ENCODE measurements at regions not wholly inside any gene's neighbourhood (a gene's known extent, or its start where the extent isn't known, plus 50 kb on each side); places are given as distances from the start of the nearest gene placed in this dataset.
A peak's percentile ranks its signal among the peaks of the same experiment; 100 is the strongest.
"Not testable (repeated sequence)": the region's sequence is repeated elsewhere in the genome, so short reads cannot be mapped to it uniquely, and the experiment has no call there.

DNA sequence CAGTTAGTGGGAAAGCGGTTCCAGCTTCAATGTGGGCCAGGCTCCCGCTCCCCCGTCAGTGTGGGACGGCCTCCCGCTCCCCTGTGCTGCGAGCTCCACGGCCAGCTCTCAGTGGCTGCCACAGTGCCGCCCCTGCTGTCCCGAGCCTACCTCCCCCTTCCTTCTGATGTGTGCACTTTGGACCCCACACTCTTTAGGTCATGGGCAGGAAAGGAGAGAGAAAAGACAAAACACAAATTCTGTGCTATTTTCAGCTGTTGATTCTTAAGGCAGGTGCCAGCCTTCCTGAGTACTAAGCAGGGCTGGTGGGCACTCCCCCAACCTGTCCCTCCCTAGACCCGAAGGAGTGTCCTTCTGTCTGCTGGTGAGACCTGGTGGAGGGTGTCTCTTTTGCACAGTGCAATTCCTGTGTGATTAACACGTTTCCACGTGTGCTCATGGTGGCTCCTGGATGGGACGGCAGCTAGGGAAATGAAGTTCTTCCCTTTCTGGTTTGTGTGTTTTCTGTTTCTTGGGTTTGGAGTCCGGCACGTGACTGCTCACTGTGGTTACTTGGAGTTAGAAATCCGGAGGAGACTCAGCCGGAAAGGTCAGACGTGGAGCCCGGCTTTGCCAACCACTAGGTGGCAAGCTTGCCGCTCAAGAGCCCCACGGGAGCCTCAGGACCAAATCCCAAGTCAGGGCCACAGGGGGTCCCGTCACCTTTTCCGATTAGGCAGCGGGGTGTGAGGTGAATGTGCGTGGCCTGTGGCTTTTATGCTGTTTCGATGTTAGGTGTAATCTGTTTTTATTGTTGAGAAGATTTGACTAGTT, 130.3 kb downstream of the LAT start (continued):
- TF ChIP-seq, protein P1, sequence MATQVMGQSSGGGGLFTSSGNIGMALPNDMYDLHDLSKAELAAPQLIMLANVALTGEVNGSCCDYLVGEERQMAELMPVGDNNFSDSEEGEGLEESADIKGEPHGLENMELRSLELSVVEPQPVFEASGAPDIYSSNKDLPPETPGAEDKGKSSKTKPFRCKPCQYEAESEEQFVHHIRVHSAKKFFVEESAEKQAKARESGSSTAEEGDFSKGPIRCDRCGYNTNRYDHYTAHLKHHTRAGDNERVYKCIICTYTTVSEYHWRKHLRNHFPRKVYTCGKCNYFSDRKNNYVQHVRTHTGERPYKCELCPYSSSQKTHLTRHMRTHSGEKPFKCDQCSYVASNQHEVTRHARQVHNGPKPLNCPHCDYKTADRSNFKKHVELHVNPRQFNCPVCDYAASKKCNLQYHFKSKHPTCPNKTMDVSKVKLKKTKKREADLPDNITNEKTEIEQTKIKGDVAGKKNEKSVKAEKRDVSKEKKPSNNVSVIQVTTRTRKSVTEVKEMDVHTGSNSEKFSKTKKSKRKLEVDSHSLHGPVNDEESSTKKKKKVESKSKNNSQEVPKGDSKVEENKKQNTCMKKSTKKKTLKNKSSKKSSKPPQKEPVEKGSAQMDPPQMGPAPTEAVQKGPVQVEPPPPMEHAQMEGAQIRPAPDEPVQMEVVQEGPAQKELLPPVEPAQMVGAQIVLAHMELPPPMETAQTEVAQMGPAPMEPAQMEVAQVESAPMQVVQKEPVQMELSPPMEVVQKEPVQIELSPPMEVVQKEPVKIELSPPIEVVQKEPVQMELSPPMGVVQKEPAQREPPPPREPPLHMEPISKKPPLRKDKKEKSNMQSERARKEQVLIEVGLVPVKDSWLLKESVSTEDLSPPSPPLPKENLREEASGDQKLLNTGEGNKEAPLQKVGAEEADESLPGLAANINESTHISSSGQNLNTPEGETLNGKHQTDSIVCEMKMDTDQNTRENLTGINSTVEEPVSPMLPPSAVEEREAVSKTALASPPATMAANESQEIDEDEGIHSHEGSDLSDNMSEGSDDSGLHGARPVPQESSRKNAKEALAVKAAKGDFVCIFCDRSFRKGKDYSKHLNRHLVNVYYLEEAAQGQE (IDR thresholded peaks at IDR 0.05; ENCODE audit: borderline replicate concordance): peak; percentile 78
- TF ChIP-seq, protein P1 (CRISPR knock-in tag; IDR thresholded peaks at IDR 0.05; ENCODE audit: low read depth): not testable (repeated sequence)
- TF ChIP-seq, protein P2, sequence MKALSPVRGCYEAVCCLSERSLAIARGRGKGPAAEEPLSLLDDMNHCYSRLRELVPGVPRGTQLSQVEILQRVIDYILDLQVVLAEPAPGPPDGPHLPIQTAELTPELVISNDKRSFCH (CRISPR knock-in tag; IDR thresholded peaks at IDR 0.05): not testable (repeated sequence)
- TF ChIP-seq, protein P2 (tag; IDR thresholded peaks at IDR 0.05): peak; percentile 64; the same call in 1 of the 2 replicates
- TF ChIP-seq, protein P3, sequence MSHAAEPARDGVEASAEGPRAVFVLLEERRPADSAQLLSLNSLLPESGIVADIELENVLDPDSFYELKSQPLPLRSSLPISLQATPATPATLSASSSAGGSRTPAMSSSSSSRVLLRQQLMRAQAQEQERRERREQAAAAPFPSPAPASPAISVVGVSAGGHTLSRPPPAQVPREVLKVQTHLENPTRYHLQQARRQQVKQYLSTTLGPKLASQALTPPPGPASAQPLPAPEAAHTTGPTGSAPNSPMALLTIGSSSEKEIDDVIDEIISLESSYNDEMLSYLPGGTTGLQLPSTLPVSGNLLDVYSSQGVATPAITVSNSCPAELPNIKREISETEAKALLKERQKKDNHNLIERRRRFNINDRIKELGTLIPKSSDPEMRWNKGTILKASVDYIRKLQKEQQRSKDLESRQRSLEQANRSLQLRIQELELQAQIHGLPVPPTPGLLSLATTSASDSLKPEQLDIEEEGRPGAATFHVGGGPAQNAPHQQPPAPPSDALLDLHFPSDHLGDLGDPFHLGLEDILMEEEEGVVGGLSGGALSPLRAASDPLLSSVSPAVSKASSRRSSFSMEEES (CRISPR knock-in tag; IDR thresholded peaks at IDR 0.05): peak; percentile 71
- TF ChIP-seq RAD21 (CRISPR knock-in tag; conservative IDR thresholded peaks at IDR 0.05 in 1 of 2, IDR thresholded peaks at IDR 0.05 in 1 of 2) (peak; percentile 70 to 74), TOE1 (IDR thresholded peaks at IDR 0.05; ENCODE audit: borderline replicate concordance) (peak; percentile 79; the same call in 1 of the 2 replicates), BHLHE40 (IDR thresholded peaks at IDR 0.05; ENCODE audit: low read length) (peak; percentile 93), SMARCE1 (IDR thresholded peaks at IDR 0.05) (peak; percentile 19; the same call in 1 of the 2 replicates), ATF7 (IDR thresholded peaks at IDR 0.05) (0 out of 2 replicates have a peak, but pooled peaks have one; percentile 18), LEF1 (IDR thresholded peaks at IDR 0.05) (peak; percentile 39; the same call in 1 of the 2 replicates)
- TF ChIP-seq TOE1 (CRISPR knock-in tag; IDR thresholded peaks at IDR 0.05; ENCODE audit: borderline replicate concordance, low read depth): not testable (repeated sequence)
- TF ChIP-seq, protein P4, sequence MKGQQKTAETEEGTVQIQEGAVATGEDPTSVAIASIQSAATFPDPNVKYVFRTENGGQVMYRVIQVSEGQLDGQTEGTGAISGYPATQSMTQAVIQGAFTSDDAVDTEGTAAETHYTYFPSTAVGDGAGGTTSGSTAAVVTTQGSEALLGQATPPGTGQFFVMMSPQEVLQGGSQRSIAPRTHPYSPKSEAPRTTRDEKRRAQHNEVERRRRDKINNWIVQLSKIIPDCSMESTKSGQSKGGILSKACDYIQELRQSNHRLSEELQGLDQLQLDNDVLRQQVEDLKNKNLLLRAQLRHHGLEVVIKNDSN (CRISPR knock-in tag; IDR thresholded peaks at IDR 0.05): peak; percentile 87
- TF ChIP-seq, protein P5, sequence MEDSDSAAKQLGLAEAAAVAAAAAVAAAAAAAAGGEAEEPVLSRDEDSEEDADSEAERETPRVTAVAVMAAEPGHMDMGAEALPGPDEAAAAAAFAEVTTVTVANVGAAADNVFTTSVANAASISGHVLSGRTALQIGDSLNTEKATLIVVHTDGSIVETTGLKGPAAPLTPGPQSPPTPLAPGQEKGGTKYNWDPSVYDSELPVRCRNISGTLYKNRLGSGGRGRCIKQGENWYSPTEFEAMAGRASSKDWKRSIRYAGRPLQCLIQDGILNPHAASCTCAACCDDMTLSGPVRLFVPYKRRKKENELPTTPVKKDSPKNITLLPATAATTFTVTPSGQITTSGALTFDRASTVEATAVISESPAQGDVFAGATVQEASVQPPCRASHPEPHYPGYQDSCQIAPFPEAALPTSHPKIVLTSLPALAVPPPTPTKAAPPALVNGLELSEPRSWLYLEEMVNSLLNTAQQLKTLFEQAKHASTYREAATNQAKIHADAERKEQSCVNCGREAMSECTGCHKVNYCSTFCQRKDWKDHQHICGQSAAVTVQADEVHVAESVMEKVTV (CRISPR knock-in tag; IDR thresholded peaks at IDR 0.05): peak; percentile 42; the same call in 1 of the 2 replicates

Measured in K562 (cell line).